SK-N-SH (cell line): ENCODE measurements at regions not wholly inside any gene's neighbourhood (a gene's known extent, or its start where the extent isn't known, plus 50 kb on each side); places are given as distances from the start of the nearest gene placed in this dataset.
A peak's percentile ranks its signal among the peaks of the same experiment; 100 is the strongest.

Experiments
- CTCF ChIA-PET: fragments of 300-600, 350-600 bp; formaldehyde crosslinking; extraction: SDS; loops from one replicate; lab custom pipeline; 2021; lab: Yijun Ruan, JAX
- POLR2A ChIA-PET: fragments of 350-600 bp; sonication (Branson Sonifier 250); formaldehyde crosslinking; extraction: SDS; loops from one replicate; lab custom pipeline; 2020; ENCODE audit warnings: antibody characterized with exemption, inconsistent platforms; lab: Yijun Ruan, JAX
- DNase-seq: peaks from one replicate; pipeline ENCODE4 v3.0.0; 2012
- H2AFZ ChIP-seq: fragments of 200-600 bp; sonication (generic); 2 replicates; pipeline ENCODE4 v1.8.1; 2016; ENCODE audit warnings: antibody characterized with exemption, mild to moderate bottlenecking, low read depth
- H3F3A ChIP-seq: fragments of 200-600 bp; sonication (generic); replicated peaks from 2 replicates; pipeline ENCODE3; 2016; ENCODE audit warnings: antibody characterized with exemption, mild to moderate bottlenecking; ENCODE audit not compliant: insufficient read depth
- H3K27ac ChIP-seq, 2 experiments: fragments of 200-500 bp in 1 of 2; fragments of 200-600 bp in 1 of 2; sonication (Bioruptor generic) in 1 of 2; sonication (generic), shearing (Covaris generic) in 1 of 2; 2 replicates each; pipeline versions ENCODE4 v1.5.1 to v1.6.1; 2014 to 2016; ENCODE audit warnings: low read depth in 2 of 2, inconsistent platforms in 1 of 2, low read length in 1 of 2, mild to moderate bottlenecking in 1 of 2, mixed read lengths in 1 of 2
- H3K27me3 ChIP-seq: fragments of 200-600 bp; sonication (generic), shearing (Covaris generic); 2 replicates; pipeline ENCODE4 v1.6.1; 2016; ENCODE audit warnings: mixed run types; ENCODE audit not compliant: insufficient read depth
- H3K36me3 ChIP-seq, 2 experiments: fragments of 200-500 bp in 1 of 2; fragments of 200-600 bp in 1 of 2; sonication (Bioruptor generic) in 1 of 2; sonication (generic) in 1 of 2; replicated peaks in 1 of 2; 2 replicates each; pipeline versions ENCODE3 to v1.5.1; 2014 to 2016; ENCODE audit warnings: low read length in 1 of 2, mild to moderate bottlenecking in 1 of 2; ENCODE audit not compliant: insufficient read depth in 2 of 2, control insufficient read depth in 1 of 2
- H3K4me1 ChIP-seq, 2 experiments: fragments of 200-500 bp in 1 of 2; fragments of 200-600 bp in 1 of 2; sonication (Bioruptor generic) in 1 of 2; sonication (generic), shearing (Covaris generic) in 1 of 2; 2 replicates each; pipeline versions ENCODE4 v1.5.1 to v1.6.1; 2014 to 2016; ENCODE audit warnings: low read depth in 1 of 2, low read length in 1 of 2, mixed run types in 1 of 2; ENCODE audit not compliant: insufficient read depth in 2 of 2, control insufficient read depth in 1 of 2
- H3K4me2 ChIP-seq: fragments of 200-600 bp; sonication (generic), shearing (Covaris generic); 2 replicates; pipeline ENCODE4 v1.6.1; 2017; ENCODE audit warnings: mixed run types
- H3K4me3 ChIP-seq, 2 experiments: fragments of 200-500 bp in 1 of 2; fragments of 200-600 bp in 1 of 2; sonication (Bioruptor generic) in 1 of 2; sonication (generic), shearing (Covaris generic) in 1 of 2; 2 replicates each; pipeline versions ENCODE4 v1.5.1 to v1.8.1; 2014 to 2016; ENCODE audit warnings: low read depth in 2 of 2, inconsistent platforms in 1 of 2, low read length in 1 of 2, mild to moderate bottlenecking in 1 of 2, mixed read lengths in 1 of 2, moderate library complexity in 1 of 2
- H3K79me2 ChIP-seq: fragments of 200-600 bp; sonication (generic); 2 replicates; pipeline ENCODE4 v1.8.1; 2017; ENCODE audit warnings: mild to moderate bottlenecking; ENCODE audit not compliant: insufficient read depth
- H3K9ac ChIP-seq: fragments of 200-600 bp; sonication (generic); 2 replicates; pipeline ENCODE4 v1.6.1; 2017; ENCODE audit warnings: mixed run types
- H3K9me2 ChIP-seq: fragments of 200-600 bp; sonication (generic); 2 replicates; pipeline ENCODE4 v1.6.1; 2017; ENCODE audit warnings: mixed run types
- H3K9me3 ChIP-seq: fragments of 200-600 bp; sonication (generic); 2 replicates; pipeline ENCODE4 v1.6.1; 2017; ENCODE audit warnings: mixed run types, mild to moderate bottlenecking, moderate library complexity
- H4K20me1 ChIP-seq: fragments of 200-600 bp; sonication (generic); 2 replicates; pipeline ENCODE4 v1.6.1; 2017; ENCODE audit warnings: mild to moderate bottlenecking, mixed run types; ENCODE audit not compliant: insufficient read depth
- ELF1 ChIP-seq: IDR thresholded peaks from 2 replicates; pipeline ENCODE4 v1.4.0; 2012
- EP300 ChIP-seq, 2 experiments: IDR thresholded peaks; 2 replicates each; pipeline versions ENCODE4 v1.4.0 to v1.6.1; 2012; ENCODE audit warnings: borderline replicate concordance in 1 of 2, low read depth in 1 of 2, low read length in 1 of 2
- IRF3 ChIP-seq: fragments of 150-350 bp; IDR thresholded peaks from 2 replicates; pipeline ENCODE4 v1.6.1; 2016; ENCODE audit warnings: mild to moderate bottlenecking, low read depth, low read length
- JUND ChIP-seq: IDR thresholded peaks from 2 replicates; pipeline ENCODE4 v1.4.0; 2012
- MXI1 ChIP-seq: IDR thresholded peaks from 2 replicates; pipeline ENCODE4 v1.6.1; 2012; ENCODE audit warnings: mild to moderate bottlenecking, low read depth, low read length, improper control_type of control experiment
- NFIC ChIP-seq: IDR thresholded peaks from 2 replicates; pipeline ENCODE4 v1.4.0; 2012; ENCODE audit warnings: borderline replicate concordance
- NRF1 ChIP-seq: IDR thresholded peaks from 2 replicates; pipeline ENCODE4 v1.6.1; 2012; ENCODE audit warnings: low read depth, mild to moderate bottlenecking, low read length
- RAD21 ChIP-seq: IDR thresholded peaks from 2 replicates; pipeline ENCODE4 v1.6.1; 2012; ENCODE audit warnings: mild to moderate bottlenecking, low read length
- RCOR1 ChIP-seq: fragments of 150-350 bp; IDR thresholded peaks from 2 replicates; pipeline ENCODE4 v1.6.1; 2017; ENCODE audit warnings: antibody characterized with exemption, low read length
- RXRA ChIP-seq: IDR thresholded peaks from 2 replicates; pipeline ENCODE4 v1.4.0; 2012; ENCODE audit warnings: low read depth, mild to moderate bottlenecking, borderline replicate concordance
- SMC3 ChIP-seq: IDR thresholded peaks from 2 replicates; pipeline ENCODE4 v1.6.1; 2012; ENCODE audit warnings: low read depth, low read length, improper control_type of control experiment
- USF1 ChIP-seq: IDR thresholded peaks from 2 replicates; pipeline ENCODE4 v1.4.0; 2012; ENCODE audit warnings: low read depth, borderline replicate concordance
- USF2 ChIP-seq: fragments of 150-350 bp; IDR thresholded peaks from 2 replicates; pipeline ENCODE4 v1.6.1; 2017; ENCODE audit warnings: antibody characterized with exemption, low read length, low read depth, borderline replicate concordance
- WGBS: methylation state at CpG from one replicate; pipeline ENCODE4 v1.1.6; 2017; ENCODE audit warnings: low lambda C conversion rate; 5-methylcytosine and 5-hydroxymethylcytosine counted together

- no peak overlapping the region for H3K4me2 ChIP-seq
- H3K27ac ChIP-seq, result no peak overlapping the region
- H3K36me3 ChIP-seq, result no peaks in the 10 kb centered on the region
- no peaks in the 10 kb centered on the region for H3K27me3 ChIP-seq
- WGBS, result 60% methylated on average over 2 of the region's 2 CpGs
- no peak overlapping the region for H3K4me3 ChIP-seq
- H3K79me2 ChIP-seq, result no peaks in the 10 kb centered on the region
- H3K9ac ChIP-seq, result no peak overlapping the region
- H3K9me2 ChIP-seq, result no peaks in the 10 kb centered on the region
- POLR2A ChIA-PET, result no interaction called here
- H3K4me1 ChIP-seq, result no peaks in the 10 kb centered on the region
- no peak for DNase-seq
- TF ChIP-seq IRF3, result no peak
- no peak for TF ChIP-seq RCOR1
- TF ChIP-seq USF2, result no peak
- TF ChIP-seq USF1, result no peak
- no peak for TF ChIP-seq EP300 (IDR thresholded peaks at IDR 0.05; ENCODE audit: borderline replicate concordance in 1 of 2, low read depth in 1 of 2, low read length in 1 of 2)
- TF ChIP-seq NFIC, result no peak
- TF ChIP-seq ELF1, result no peak
- no peak for TF ChIP-seq MXI1
- H3K9me3 ChIP-seq, result no peaks in the 10 kb centered on the region
- no peaks in the 10 kb centered on the region for H3F3A ChIP-seq
- no peaks in the 10 kb centered on the region for H4K20me1 ChIP-seq
- CTCF ChIA-PET, result no interaction called here
- H2AFZ ChIP-seq, result no peak overlapping the region
Measured at GRCh38 chr10:64419461-64419860, 898.3 kb downstream of the REEP3 start.

GRCh38 chr10:64426745-64427144 is 905.5 kb downstream of the REEP3 start:
- no peaks in the 10 kb centered on the region for H3K9me3 ChIP-seq
- no peaks in the 10 kb centered on the region for H3K4me1 ChIP-seq
- peaks cover 3% of the 10 kb centered on the region; the same call in 1 of the 2 replicates for H3K9me2 ChIP-seq
- H3F3A ChIP-seq, result no peaks in the 10 kb centered on the region
- H3K36me3 ChIP-seq, result no peaks in the 10 kb centered on the region
- H3K4me3 ChIP-seq, result no peak overlapping the region
- 42% methylated on average over 3 of the region's 3 CpGs for WGBS
- TF ChIP-seq RAD21, result peak; percentile 58
- TF ChIP-seq JUND, result no peak
- TF ChIP-seq SMC3, result peak; percentile 3; the same call in 1 of the 2 replicates
- TF ChIP-seq NRF1, result no peak
- TF ChIP-seq RXRA, result no peak
- H3K27me3 ChIP-seq, result no peaks in the 10 kb centered on the region
- POLR2A ChIA-PET, result no interaction called here
- no peak overlapping the region for H3K4me2 ChIP-seq
- CTCF ChIA-PET, result interaction anchor here (0.8 to 1.6 kb wide), 3 partner anchors 385 to 1753 kb away, joined by 3 to 5 read pairs (median 3); no protein-coding TSS in a partner anchor
- no peaks in the 10 kb centered on the region for H4K20me1 ChIP-seq
- no peak overlapping the region for H3K9ac ChIP-seq
- H3K79me2 ChIP-seq, result no peaks in the 10 kb centered on the region
- H2AFZ ChIP-seq, result no peak overlapping the region
- no peak for DNase-seq
- no peak overlapping the region for H3K27ac ChIP-seq
